Right ventricle myocardium superior (tissue), 1 donor: ENCODE measurements at regions not wholly inside any gene's neighbourhood (a gene's known extent, or its start where the extent isn't known, plus 50 kb on each side); places are given as distances from the start of the nearest gene placed in this dataset.
"Not testable (repeated sequence)": the region's sequence is repeated elsewhere in the genome, so short reads cannot be mapped to it uniquely, and the experiment has no call there.

ENCODE experiments used
- ATAC-seq: fragments of 200-7000 bp; cut with Tn5 transposase; one replicate; pipeline ENCODE4 v1.9.1; 2020; ENCODE audit warnings: mild to moderate bottlenecking; ENCODE audit not compliant: poor library complexity
- DNase-seq: peaks from one replicate; pipeline ENCODE4 v3.0.0-alpha.2; 2020
- intact Hi-C: fragments of 100-400 bp; cut with DNase I; formaldehyde crosslinking; loops from one replicate; pipeline ENCODE4 v1.11.2; 2022
- donor health status: DM: no; HTN: yes; CAD: no; lungs with severe emphysema.

- peak; percentile 23 for ATAC-seq
- intact Hi-C loops, result no loop called here
- no peak for DNase-seq
Measured at GRCh38 chr10:78437998-78438906, 404.6 kb downstream of the RPS24 start.

GRCh38 chr10:78438907-78439809 lies 405.5 kb downstream of the RPS24 start:
- intact Hi-C loops, result no loop called here
- DNase-seq (no peak), ATAC-seq (no peak)

- DNase-seq, result no peak
- intact Hi-C loops, result loop anchor here (10.0 kb wide), 1 partner anchor 76 kb away; no protein-coding TSS in a partner anchor
- no peak for ATAC-seq
Measured at GRCh38 chr10:78441010-78441409, 407.3 kb downstream of the RPS24 start.

- intact Hi-C loops, result loop anchor here (10.0 kb wide), 1 partner anchor 77 kb away; no protein-coding TSS in a partner anchor
- no peak for DNase-seq
- ATAC-seq, result no peak
Measured at GRCh38 chr10:78441694-78442093, 408.0 kb downstream of the RPS24 start.

GRCh38 chr10:78442836-78443550 lies 409.3 kb downstream of the RPS24 start:
- DNase-seq (no peak), ATAC-seq (no peak)
- intact Hi-C loops, result loop anchor here (10.0 kb wide), 1 partner anchor 78 kb away; no protein-coding TSS in a partner anchor

- intact Hi-C loops, result loop anchor here (10.0 kb wide), 1 partner anchor 79 kb away; no protein-coding TSS in a partner anchor
- ATAC-seq (no peak), DNase-seq (no peak)
Measured at GRCh38 chr10:78443900-78444571, 410.4 kb downstream of the RPS24 start.

GRCh38 chr10:78444741-78445140 lies 411.1 kb downstream of the RPS24 start:
- intact Hi-C loops, result loop anchor here (10.0 kb wide), 1 partner anchor 80 kb away; no protein-coding TSS in a partner anchor
- ATAC-seq, DNase-seq: not testable (repeated sequence)

- DNase-seq, result no peak
- ATAC-seq, result no peak
- intact Hi-C loops, result loop anchor here (10.0 kb wide), 1 partner anchor 81 kb away; no protein-coding TSS in a partner anchor
Measured at GRCh38 chr10:78445308-78445707, 411.6 kb downstream of the RPS24 start.

GRCh38 chr10:78448470-78448869 lies 414.8 kb downstream of the RPS24 start:
- intact Hi-C loops, result loop anchor here (10.0 kb wide), 1 partner anchor 84 kb away; no protein-coding TSS in a partner anchor
- DNase-seq (no peak), ATAC-seq (no peak)

- intact Hi-C loops, result loop anchor here (10.0 kb wide), 1 partner anchor 84 kb away; no protein-coding TSS in a partner anchor
- ATAC-seq, result no peak
- DNase-seq, result no peak
Measured at GRCh38 chr10:78448994-78449418, 415.3 kb downstream of the RPS24 start.

- no peak for ATAC-seq
- intact Hi-C loops, result loop anchor here (10.0 kb wide), 1 partner anchor 85 kb away; no protein-coding TSS in a partner anchor
- no peak for DNase-seq
Measured at GRCh38 chr10:78449554-78449953, 415.9 kb downstream of the RPS24 start.

- ATAC-seq, result no peak
- DNase-seq, result no peak
- intact Hi-C loops, result no loop called here
Measured at GRCh38 chr10:78450239-78450638, 416.6 kb downstream of the RPS24 start.

- no peak for ATAC-seq
- DNase-seq, result no peak
- intact Hi-C loops, result no loop called here
Measured at GRCh38 chr10:78450807-78451485, 417.3 kb downstream of the RPS24 start.

GRCh38 chr10:78451592-78451991 lies 417.9 kb downstream of the RPS24 start:
- intact Hi-C loops, result no loop called here
- no peak for DNase-seq
- peak; percentile 36 for ATAC-seq

GRCh38 chr10:78454123-78454645 lies 420.5 kb downstream of the RPS24 start:
- no peak for DNase-seq
- no peak for ATAC-seq
- intact Hi-C loops, result no loop called here

- no peak for ATAC-seq
- intact Hi-C loops, result no loop called here
- no peak for DNase-seq
Measured at GRCh38 chr10:78455236-78455635, 421.6 kb downstream of the RPS24 start.

- no peak for ATAC-seq
Measured at GRCh38 chr10:78455811-78456210, 422.1 kb downstream of the RPS24 start.

More at GRCh38 chr10:78455811-78456210, 422.1 kb downstream of the RPS24 start:
- intact Hi-C loops, result no loop called here
- no peak for DNase-seq
